ENCODE measurements at regions not wholly inside any gene's neighbourhood (a gene's known extent, or its start where the extent isn't known, plus 50 kb on each side); places are given as distances from the start of the nearest gene placed in this dataset.

GRCh38 chr1:221604948-221605347 lies 136.9 kb downstream of the DUSP10 start:
- no peaks in the 10 kb centered on the region for H3K27me3 ChIP-seq (ENCODE audit: insufficient read depth, low read depth, low read length)
- no peak overlapping the region for H2AFZ ChIP-seq (ENCODE audit: low read depth, low read length)
- H3K9ac ChIP-seq (ENCODE audit: low read length): no peak overlapping the region
- no peak overlapping the region for H3K4me2 ChIP-seq (ENCODE audit: low read length)
- no peak overlapping the region for H3K4me3 ChIP-seq (ENCODE audit: low read length)
- H3K27ac ChIP-seq (ENCODE audit: low read length): no peak overlapping the region
- no peaks in the 10 kb centered on the region for H3F3A ChIP-seq (ENCODE audit: insufficient read depth, low read length, poor library complexity, severe bottlenecking)
- no peaks in the 10 kb centered on the region for H3K9me3 ChIP-seq (ENCODE audit: low read length)
- no peaks in the 10 kb centered on the region for H3K9me2 ChIP-seq (ENCODE audit: insufficient read depth, low read length)
- no peaks in the 10 kb centered on the region for H3K79me2 ChIP-seq (replicated peaks; ENCODE audit: insufficient read depth, low read length)
- no peaks in the 10 kb centered on the region for H4K20me1 ChIP-seq (ENCODE audit: insufficient read depth)
- no peak for TF ChIP-seq REST (IDR thresholded peaks at IDR 0.05; ENCODE audit: borderline replicate concordance)
- no peak for TF ChIP-seq MXI1 (conservative IDR thresholded peaks at IDR 0.05; ENCODE audit: poor library complexity, severe bottlenecking)
- TF ChIP-seq RAD21 (conservative IDR thresholded peaks at IDR 0.05): no peak
- no peak for TF ChIP-seq TAF1 (IDR thresholded peaks at IDR 0.05; ENCODE audit: low read depth)
- no peak for TF ChIP-seq CTCF (IDR thresholded peaks at IDR 0.05; ENCODE audit: poor library complexity, severe bottlenecking)
- no peak for TF ChIP-seq POLR2AphosphoS5 (IDR thresholded peaks at IDR 0.05)
- no peak for TF ChIP-seq EP300 (conservative IDR thresholded peaks at IDR 0.05; ENCODE audit: poor library complexity, severe bottlenecking)
- TF ChIP-seq SMC3 (conservative IDR thresholded peaks at IDR 0.05; ENCODE audit: poor library complexity): no peak
- no peak for TF ChIP-seq EZH2 (IDR thresholded peaks at IDR 0.05; ENCODE audit: borderline replicate concordance, insufficient read depth, low read length, poor library complexity, severe bottlenecking)
- H3K36me3 ChIP-seq (ENCODE audit: insufficient read depth, low read length): no peaks in the 10 kb centered on the region

- no peak for TF ChIP-seq CTCF (IDR thresholded peaks at IDR 0.05; ENCODE audit: poor library complexity, severe bottlenecking)
- TF ChIP-seq MXI1 (conservative IDR thresholded peaks at IDR 0.05; ENCODE audit: poor library complexity, severe bottlenecking): no peak
- TF ChIP-seq EP300 (conservative IDR thresholded peaks at IDR 0.05; ENCODE audit: poor library complexity, severe bottlenecking): no peak
- no peak for TF ChIP-seq EZH2 (IDR thresholded peaks at IDR 0.05; ENCODE audit: borderline replicate concordance, insufficient read depth, low read length, poor library complexity, severe bottlenecking)
- TF ChIP-seq REST (IDR thresholded peaks at IDR 0.05; ENCODE audit: borderline replicate concordance): no peak
- H3K4me3 ChIP-seq (ENCODE audit: low read length): no peak overlapping the region
- no peak overlapping the region for H2AFZ ChIP-seq (ENCODE audit: low read depth, low read length)
- no peak overlapping the region for H3K9ac ChIP-seq (ENCODE audit: low read length)
- H3K4me2 ChIP-seq (ENCODE audit: low read length): no peak overlapping the region
- no peaks in the 10 kb centered on the region for H3K9me2 ChIP-seq (ENCODE audit: insufficient read depth, low read length)
- no peaks in the 10 kb centered on the region for H3K36me3 ChIP-seq (ENCODE audit: insufficient read depth, low read length)
- no peak overlapping the region for H3K27ac ChIP-seq (ENCODE audit: low read length)
- H3K9me3 ChIP-seq (ENCODE audit: low read length): no peaks in the 10 kb centered on the region
- H4K20me1 ChIP-seq (ENCODE audit: insufficient read depth): no peaks in the 10 kb centered on the region
- no peaks in the 10 kb centered on the region for H3K27me3 ChIP-seq (ENCODE audit: insufficient read depth, low read depth, low read length)
- no peaks in the 10 kb centered on the region for H3K79me2 ChIP-seq (replicated peaks; ENCODE audit: insufficient read depth, low read length)
- H3F3A ChIP-seq (ENCODE audit: insufficient read depth, low read length, poor library complexity, severe bottlenecking): no peaks in the 10 kb centered on the region
These were observed 136.3 kb downstream of the DUSP10 start for GRCh38 chr1:221605569-221605968.
